Stimulated activated naive CD8-positive, alpha-beta T cell treated with anti-CD3 and anti-CD28 coated beads, Interleukin-15, Interleukin-2, amounts not matched to agents 100 U/mL and 50 U/mL, for 24 hours (primary cell): ENCODE measurements at regions not wholly inside any gene's neighbourhood (a gene's known extent, or its start where the extent isn't known, plus 50 kb on each side); places are given as distances from the start of the nearest gene placed in this dataset.
"Not testable (repeated sequence)": the region's sequence is repeated elsewhere in the genome, so short reads cannot be mapped to it uniquely, and the experiment has no call there.

Source experiments
- ATAC-seq: fragments of 150-1000 bp; cut with Tn5 transposase; one replicate; pipeline ENCODE4 v1.10.0; 2021
- DNase-seq: peaks from one replicate; pipeline ENCODE4 v3.0.0; 2021

DNA sequence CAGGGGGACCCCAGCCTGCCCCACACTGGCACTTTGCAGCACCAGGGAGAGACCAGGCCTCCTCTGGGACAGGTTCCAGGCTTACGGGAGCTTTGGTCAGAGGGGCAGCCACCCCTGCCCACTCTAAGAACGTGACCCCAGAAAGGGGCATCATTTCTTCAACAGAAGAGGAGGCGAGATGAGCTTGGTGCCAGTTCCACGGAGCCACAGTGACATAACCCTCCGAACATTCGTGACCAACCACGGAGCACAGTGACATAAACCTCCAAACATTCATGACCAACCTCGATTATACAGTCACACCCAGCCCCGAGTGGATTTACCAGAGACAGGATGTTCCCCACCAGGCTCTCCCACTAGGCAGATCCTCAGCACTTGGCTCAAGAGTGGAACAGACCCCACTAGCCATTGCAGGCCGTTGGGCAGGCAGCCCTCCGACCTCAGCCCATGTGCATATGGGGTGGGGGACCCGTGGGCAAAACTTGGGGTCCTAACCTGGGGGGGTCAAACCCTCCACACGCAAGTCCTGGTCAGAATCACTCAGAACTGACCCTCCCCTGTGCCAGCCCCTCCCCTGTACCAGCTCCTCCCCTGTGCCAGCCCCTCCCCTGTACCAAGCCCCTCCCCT, 112.9 kb downstream of the METRNL start:
- DNase-seq = no peak
- no peak for ATAC-seq

DNA sequence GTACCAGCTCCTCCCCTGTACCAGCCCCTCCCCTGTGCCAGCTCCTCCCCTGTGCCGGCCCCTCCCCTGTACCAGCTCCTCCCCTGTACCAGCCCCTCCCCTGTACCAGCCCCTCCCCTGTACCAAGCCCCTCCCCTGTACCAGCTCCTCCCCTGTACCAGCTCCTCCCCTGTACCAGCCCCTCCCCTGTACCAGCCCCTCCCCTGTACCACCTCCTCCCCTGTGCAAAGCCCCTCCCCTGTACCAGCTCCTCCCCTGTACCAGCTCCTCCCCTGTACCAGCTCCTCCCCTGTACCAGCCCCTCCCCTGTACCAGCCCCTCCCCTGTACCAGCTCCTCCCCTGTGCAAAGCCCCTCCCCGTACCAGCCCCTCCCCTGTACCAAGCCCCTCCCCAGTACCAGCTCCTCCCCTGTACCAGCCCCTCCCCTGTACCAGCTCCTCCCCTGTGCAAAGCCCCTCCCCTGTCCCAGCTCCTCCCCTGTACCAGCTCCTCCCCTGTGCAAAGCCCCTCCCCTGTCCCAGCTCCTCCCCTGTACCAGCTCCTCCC, 113.5 kb downstream of the METRNL start:
- DNase-seq = not testable (repeated sequence)

DNA sequence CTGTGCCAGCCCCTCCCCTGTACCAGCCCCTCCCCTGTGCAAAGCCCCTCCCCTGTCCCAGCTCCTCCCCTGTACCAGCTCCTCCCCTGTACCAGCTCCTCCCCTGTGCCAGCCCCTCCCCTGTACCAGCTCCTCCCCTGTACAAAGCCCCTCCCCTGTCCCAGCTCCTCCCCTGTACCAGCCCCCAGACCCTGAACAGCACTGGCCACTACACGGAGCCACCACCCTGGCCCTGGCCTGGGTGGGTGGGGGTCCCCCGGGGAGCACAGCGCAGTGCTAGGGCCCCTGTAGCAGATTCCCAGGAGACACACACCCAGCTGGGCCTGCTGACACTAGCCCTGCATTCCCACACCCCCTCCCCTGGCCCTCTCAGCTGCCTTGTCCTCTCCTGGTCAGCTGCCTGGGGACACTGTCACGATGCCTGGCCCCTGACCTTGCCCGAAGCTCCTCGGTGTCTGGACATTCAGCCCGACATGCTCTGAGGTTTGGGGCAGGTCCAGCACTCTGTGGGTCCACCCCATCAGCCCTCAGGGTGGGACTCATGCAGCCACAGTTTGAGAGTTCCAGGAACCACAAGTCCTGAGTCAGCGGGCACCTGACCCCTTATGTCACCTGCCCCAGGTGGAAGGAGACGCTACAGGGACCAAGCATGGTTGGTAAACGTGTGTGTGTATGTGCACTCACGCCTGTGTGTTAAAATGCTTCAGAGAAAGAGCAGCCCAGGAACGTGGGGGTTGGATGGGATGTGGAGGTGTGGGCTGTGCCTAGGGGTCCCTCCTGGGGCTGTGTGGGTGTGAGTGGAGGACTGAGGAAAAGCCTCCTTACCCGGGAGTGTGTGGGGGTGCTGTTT, 114.2 kb downstream of the METRNL start:
- ATAC-seq (peak; percentile 5), DNase-seq (no peak)

More for the DNA sequence above, 113.5 kb downstream of the METRNL start:
- ATAC-seq = not testable (repeated sequence)

GRCh38 chr17:83194186-83194561, 114.8 kb downstream of the METRNL start:
- no peak for ATAC-seq
- DNase-seq = no peak

GRCh38 chr17:83194761-83195329, 115.4 kb downstream of the METRNL start:
- DNase-seq (no peak), ATAC-seq (no peak)

GRCh38 chr17:83195330-83196023, 116.1 kb downstream of the METRNL start:
- DNase-seq (no peak), ATAC-seq (no peak)

DNA sequence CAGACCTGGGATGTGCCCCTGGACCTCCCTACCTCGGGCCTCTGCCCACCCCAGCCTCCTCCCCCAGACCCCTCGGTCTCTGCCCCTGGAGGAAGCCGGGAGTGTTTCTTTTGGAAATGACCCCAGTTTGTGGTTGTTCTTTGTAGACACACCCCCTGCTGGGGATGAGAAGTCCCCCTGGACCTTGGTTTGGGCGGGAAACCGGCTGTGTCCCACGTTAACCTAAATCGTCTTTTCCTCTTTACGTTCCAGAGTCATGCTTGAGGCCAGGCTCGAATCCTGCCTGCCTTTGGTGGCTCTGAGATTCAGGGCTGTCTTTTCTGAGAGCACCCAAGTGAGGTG, 116.6 kb downstream of the METRNL start:
- no peak for ATAC-seq

GRCh38 chr17:83196366-83196765, 117.0 kb downstream of the METRNL start:
- DNase-seq (no peak), ATAC-seq (no peak)

More for the DNA sequence above, 116.6 kb downstream of the METRNL start:
- DNase-seq = no peak

- no peak for DNase-seq
- ATAC-seq = no peak
Measured at GRCh38 chr17:83196973-83197880, 117.8 kb downstream of the METRNL start.

DNA sequence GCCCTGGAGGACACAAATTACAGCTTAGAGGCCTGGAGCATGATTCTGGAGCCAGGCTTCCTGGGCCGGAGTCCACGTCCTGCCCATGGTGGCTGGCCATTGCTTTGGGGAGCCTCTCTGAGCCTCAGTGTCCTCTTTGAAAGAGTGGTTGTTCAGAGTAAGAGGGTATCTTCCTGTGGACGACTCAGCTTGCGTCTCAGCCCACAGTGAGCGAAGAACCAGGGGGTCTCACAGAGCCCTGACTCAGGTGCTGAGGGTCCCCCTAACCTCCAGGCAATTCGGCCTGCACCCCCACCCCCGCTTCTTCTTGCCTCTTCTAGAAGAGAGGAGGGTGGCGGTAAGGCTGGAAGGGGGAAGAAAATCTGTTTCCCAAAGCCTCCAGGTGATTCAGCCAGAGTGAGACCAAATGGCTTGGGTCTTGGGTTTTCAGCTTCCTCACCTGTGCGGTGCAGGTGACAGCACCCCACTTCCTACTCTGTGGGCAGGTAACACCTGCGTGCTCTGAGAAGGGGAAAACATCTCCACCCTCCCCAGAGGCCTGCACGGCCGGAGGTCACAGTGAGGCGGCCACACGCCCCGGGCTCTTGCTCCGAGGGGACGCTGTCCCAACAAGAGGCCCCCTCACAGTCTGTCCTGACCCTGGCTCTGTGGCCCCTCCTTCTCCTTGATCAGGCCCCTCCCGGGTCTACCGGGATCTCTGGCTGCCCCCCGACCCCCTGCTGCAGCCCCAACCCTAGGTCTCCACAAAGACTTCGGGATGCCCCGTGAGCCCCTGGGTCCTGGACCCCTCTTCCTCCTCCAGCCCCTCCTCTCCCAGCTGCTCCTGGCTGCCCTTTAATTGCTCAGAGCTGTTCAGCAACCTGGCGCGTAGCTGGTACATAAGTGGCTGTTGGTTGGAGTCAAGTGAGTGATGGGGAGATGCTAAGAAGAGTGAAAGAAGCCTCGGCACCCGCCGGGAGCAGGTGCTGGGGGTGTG, 119.2 kb downstream of the METRNL start:
- DNase-seq (peak; percentile 32), ATAC-seq (peak; percentile 5)

- DNase-seq (peak; percentile 88), ATAC-seq (peak; percentile 41)
Measured at GRCh38 chr17:83199500-83200201, 120.2 kb downstream of the METRNL start.

DNA sequence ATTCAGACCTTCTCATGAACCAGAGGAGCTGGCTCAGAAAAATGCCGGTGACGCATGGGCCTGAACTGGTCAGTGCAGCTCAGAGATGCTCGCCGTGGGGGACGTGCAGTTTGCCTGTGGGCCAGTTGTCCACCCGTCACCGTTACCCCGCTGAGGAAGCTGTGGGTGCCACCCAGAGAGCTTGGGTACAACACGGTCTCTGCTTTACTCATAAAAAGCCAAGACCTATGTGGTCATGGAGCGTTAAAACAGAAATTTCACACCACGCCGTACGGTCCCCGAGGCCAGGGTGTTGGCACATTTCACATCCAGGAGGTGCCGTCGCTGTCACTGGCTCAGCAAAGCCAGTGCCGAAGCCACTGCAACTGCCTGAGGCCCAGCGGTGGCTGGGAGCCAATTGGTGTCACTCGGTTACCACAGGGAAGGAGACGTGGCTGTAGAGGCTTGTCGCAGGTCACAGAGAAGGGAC, 120.9 kb downstream of the METRNL start:
- peak; percentile 85 for DNase-seq
- peak; percentile 79 for ATAC-seq

GRCh38 chr17:83200751-83201150, 121.3 kb downstream of the METRNL start:
- ATAC-seq (no peak), DNase-seq (no peak)

DNA sequence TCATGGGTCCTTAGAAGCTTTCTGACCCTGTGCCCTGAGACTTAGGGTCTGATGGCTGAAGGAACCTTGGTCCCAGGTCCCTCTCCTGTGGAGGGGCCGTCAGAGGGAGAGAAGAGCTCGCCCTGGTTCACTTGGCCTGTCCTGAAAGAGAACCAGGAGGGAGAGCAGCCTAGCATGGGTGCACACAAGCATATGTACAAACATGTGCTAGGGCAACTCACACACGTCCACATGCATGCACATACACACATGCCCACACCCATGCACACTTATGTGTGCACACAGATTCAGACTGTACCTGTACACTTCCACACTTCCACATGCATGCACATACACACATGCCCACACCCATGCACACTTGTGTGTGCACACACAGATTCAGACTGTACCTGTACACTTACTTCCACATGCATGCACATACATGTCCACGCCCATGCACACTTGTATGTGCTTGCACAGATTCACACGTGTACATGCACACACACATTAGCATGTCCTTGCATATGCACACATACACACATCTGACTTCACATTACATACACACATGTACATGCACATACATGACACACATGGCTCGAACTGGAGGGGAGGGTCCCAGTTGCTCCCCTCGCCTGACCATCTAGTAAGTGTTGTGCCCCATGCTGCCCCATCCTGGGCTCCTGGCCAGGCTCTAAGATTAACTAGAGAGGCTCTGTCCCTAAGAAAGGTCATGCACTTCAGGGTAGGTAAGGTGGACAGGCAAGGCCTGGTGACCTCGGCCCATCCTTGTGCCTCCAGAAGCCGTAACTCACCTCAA, 122.0 kb downstream of the METRNL start:
- DNase-seq = no peak
- no peak for ATAC-seq

- ATAC-seq (no peak), DNase-seq (peak; percentile 6)
Measured at GRCh38 chr17:83202002-83203000, 122.9 kb downstream of the METRNL start.

GRCh38 chr17:83203073-83203471, 123.7 kb downstream of the METRNL start:
- DNase-seq (peak; percentile 15), ATAC-seq (no peak)
